Liver (tissue), 8 donors: ENCODE measurements at regions not wholly inside any gene's neighbourhood (a gene's known extent, or its start where the extent isn't known, plus 50 kb on each side); places are given as distances from the start of the nearest gene placed in this dataset.

Experiments used
- DNase-seq: peaks from one replicate; pipeline ENCODE4 v3.0.0-alpha.2; 2017; ENCODE audit warnings: low spot score
- H3K27ac ChIP-seq, 2 donors: one replicate each; pipeline ENCODE4 v1.7.0; 2013; ENCODE audit warnings: inconsistent platforms in 2 of 2, low read length in 2 of 2, control low read depth in 1 of 2, low read depth in 1 of 2, mild to moderate bottlenecking in 1 of 2
- H3K27me3 ChIP-seq, 4 donors: one replicate each; pipeline versions ENCODE4 v1.6.1 to v1.7.0; 2013; ENCODE audit warnings: low read length in 3 of 4, inconsistent platforms in 1 of 4, mild to moderate bottlenecking in 1 of 4, moderate library complexity in 1 of 4; ENCODE audit not compliant: control insufficient read depth in 4 of 4, insufficient read depth in 4 of 4
- H3K36me3 ChIP-seq, 4 donors: one replicate each; pipeline versions ENCODE4 v1.6.1 to v1.7.0; 2013; ENCODE audit warnings: low read length in 3 of 4, mild to moderate bottlenecking in 3 of 4, low read depth in 1 of 4, moderate library complexity in 1 of 4; ENCODE audit not compliant: control insufficient read depth in 4 of 4, insufficient read depth in 3 of 4
- H3K4me1 ChIP-seq, 4 donors: one replicate each; pipeline versions ENCODE4 v1.6.1 to v1.7.0; 2013; ENCODE audit warnings: low read length in 3 of 4, mild to moderate bottlenecking in 3 of 4, moderate library complexity in 1 of 4; ENCODE audit not compliant: control insufficient read depth in 4 of 4, insufficient read depth in 4 of 4
- H3K4me3 ChIP-seq, 3 donors: one replicate each; pipeline versions ENCODE4 v1.6.1 to v1.7.0; 2013; ENCODE audit warnings: low read length in 3 of 3, control low read depth in 1 of 3, low read depth in 1 of 3, mild to moderate bottlenecking in 1 of 3
- H3K9ac ChIP-seq, 2 donors: one replicate each; pipeline ENCODE4 v1.7.0; 2013; ENCODE audit warnings: low read length in 2 of 2, mild to moderate bottlenecking in 2 of 2, moderate library complexity in 2 of 2, control low read depth in 1 of 2, low read depth in 1 of 2
- H3K9me3 ChIP-seq, 4 donors: one replicate each; pipeline versions ENCODE4 v1.6.1 to v1.7.0; 2013; ENCODE audit warnings: low read length in 3 of 4; ENCODE audit not compliant: control insufficient read depth in 4 of 4
- ATF3 ChIP-seq: IDR thresholded peaks from 2 replicates; pipeline ENCODE4 v1.6.1; 2016; ENCODE audit warnings: antibody characterized with exemption
- CTCF ChIP-seq: fragments of 150-350 bp; IDR thresholded peaks from 2 replicates; pipeline ENCODE4 v1.5.1; 2017; ENCODE audit warnings: improper control_type of control experiment, low read depth, low read length; ENCODE audit not compliant: missing input control
- EGR1 ChIP-seq, 2 donors: IDR thresholded peaks; 2 replicates each; pipeline ENCODE4 v1.6.1; 2016 to 2018; ENCODE audit warnings: antibody characterized with exemption in 2 of 2, low read depth in 2 of 2
- FOXA1 ChIP-seq: IDR thresholded peaks from 2 replicates; pipeline ENCODE4 v1.6.1; 2016; ENCODE audit warnings: antibody characterized with exemption
- FOXA2 ChIP-seq: IDR thresholded peaks from 2 replicates; pipeline ENCODE4 v1.6.1; 2016; ENCODE audit warnings: antibody characterized with exemption
- GABPA ChIP-seq, 2 donors: IDR thresholded peaks in 1 of 2; conservative IDR thresholded peaks in 1 of 2; 2 replicates each; pipeline ENCODE4 v1.6.1; 2016; ENCODE audit warnings: antibody characterized with exemption in 2 of 2, mild to moderate bottlenecking in 1 of 2, moderate library complexity in 1 of 2
- HNF4A ChIP-seq, 2 donors: conservative IDR thresholded peaks; 2 replicates each; pipeline ENCODE4 v1.6.1; 2016; ENCODE audit warnings: antibody characterized with exemption in 2 of 2, mild to moderate bottlenecking in 2 of 2
- HNF4G ChIP-seq: IDR thresholded peaks from 2 replicates; pipeline ENCODE4 v1.6.1; 2016; ENCODE audit warnings: antibody characterized with exemption
- JUND ChIP-seq, 2 donors: IDR thresholded peaks; 2 replicates each; pipeline ENCODE4 v1.6.1; 2016; ENCODE audit warnings: antibody characterized with exemption in 2 of 2
- MAX ChIP-seq: IDR thresholded peaks from 2 replicates; pipeline ENCODE4 v1.6.1; 2016; ENCODE audit warnings: antibody characterized with exemption
- NR2F2 ChIP-seq: IDR thresholded peaks from 2 replicates; pipeline ENCODE4 v1.6.1; 2016; ENCODE audit warnings: antibody characterized with exemption
- RAD21 ChIP-seq, 2 donors: IDR thresholded peaks; 2 replicates each; pipeline ENCODE4 v1.6.1; 2016; ENCODE audit warnings: antibody characterized with exemption in 2 of 2, mild to moderate bottlenecking in 2 of 2
- REST ChIP-seq: IDR thresholded peaks from 2 replicates; pipeline ENCODE4 v1.6.1; 2016; ENCODE audit warnings: antibody characterized with exemption, mild to moderate bottlenecking
- RXRA ChIP-seq, 2 donors: IDR thresholded peaks; 2 replicates each; pipeline ENCODE4 v1.6.1; 2017 to 2018; ENCODE audit warnings: antibody characterized with exemption in 2 of 2, mild to moderate bottlenecking in 1 of 2
- SP1 ChIP-seq: IDR thresholded peaks from 2 replicates; pipeline ENCODE4 v1.6.1; 2018; ENCODE audit warnings: antibody characterized with exemption, mild to moderate bottlenecking
- TAF1 ChIP-seq: conservative IDR thresholded peaks from 2 replicates; pipeline ENCODE4 v1.6.1; 2016; ENCODE audit warnings: antibody characterized with exemption, mild to moderate bottlenecking
- YY1 ChIP-seq: IDR thresholded peaks from 2 replicates; pipeline ENCODE4 v1.6.1; 2016; ENCODE audit warnings: antibody characterized with exemption, mild to moderate bottlenecking
- ZBTB33 ChIP-seq: IDR thresholded peaks from 2 replicates; pipeline ENCODE4 v1.6.1; 2016; ENCODE audit warnings: antibody characterized with exemption
- WGBS: extraction: QIAGEN DNeasy Blood & Tissue Kit; methylation state at CpG from one replicate; pipeline ENCODE4 v1.1.7; 2013; 5-methylcytosine and 5-hydroxymethylcytosine counted together
- donor health status: healthy.
- donor health status: healthy.
- donor health status: healthy.
- donor health status: healthy.
- donor health status: healthy.

- WGBS: 83% methylated on average over 3 of the region's 3 CpGs
- H3K36me3 ChIP-seq: no peaks in the 10 kb centered on the region
- TF ChIP-seq ZBTB33: no peak
- H3K9ac ChIP-seq: no peak overlapping the region
- H3K9me3 ChIP-seq: no peaks in the 10 kb centered on the region
- H3K4me1 ChIP-seq: no peaks in the 10 kb centered on the region
- no peaks in the 10 kb centered on the region for H3K27me3 ChIP-seq
- no peak overlapping the region for H3K4me3 ChIP-seq
- no peak overlapping the region for H3K27ac ChIP-seq
- DNase-seq: no peak
Observed at GRCh38 chr13:105276571-105276970, 1258.9 kb downstream of the EFNB2 start.

GRCh38 chr13:105273665-105274222 is 1261.7 kb downstream of the EFNB2 start:
- Histone ChIP-seq H3K9ac (no peak overlapping the region), H3K27ac (no peak overlapping the region), H3K9me3 (no peaks in the 10 kb centered on the region), H3K4me3 (no peak overlapping the region), H3K27me3 (no peaks in the 10 kb centered on the region), H3K36me3 (no peaks in the 10 kb centered on the region), H3K4me1 (no peaks in the 10 kb centered on the region)
- DNase-seq: no peak
- TF ChIP-seq CTCF (no peak), NR2F2 (no peak), ATF3 (no peak), HNF4A (conservative IDR thresholded peaks at IDR 0.05) (no peak), RXRA (IDR thresholded peaks at IDR 0.05) (no peak), ZBTB33 (no peak), SP1 (no peak), FOXA1 (no peak), GABPA (IDR thresholded peaks at IDR 0.05 in 1 of 2, conservative IDR thresholded peaks at IDR 0.05 in 1 of 2) (no peak), RAD21 (IDR thresholded peaks at IDR 0.05) (no peak), JUND (IDR thresholded peaks at IDR 0.05) (no peak), YY1 (no peak), FOXA2 (no peak), TAF1 (no peak), MAX (no peak), HNF4G (no peak), EGR1 (IDR thresholded peaks at IDR 0.05; ENCODE audit: low read depth in 2 of 2) (no peak), REST (no peak)
- WGBS: 80% methylated on average over 6 of the region's 6 CpGs
